ENCODE measurements at regions not wholly inside any gene's neighbourhood (a gene's known extent, or its start where the extent isn't known, plus 50 kb on each side); places are given as distances from the start of the nearest gene placed in this dataset.

GRCh38 chr14:22227084-22227483, 361.9 kb downstream of the DAD1 start:
- no peak for TF ChIP-seq CTCF (conservative IDR thresholded peaks at IDR 0.05; ENCODE audit: low read depth, low read length)
- no peak for DNase-seq (ENCODE audit: low read depth)
- no peak overlapping the region for H3K4me3 ChIP-seq (ENCODE audit: low read depth, low read length)

GRCh38 chr14:22226381-22226780, 362.6 kb downstream of the DAD1 start:
- peak; percentile 47 for TF ChIP-seq CTCF (conservative IDR thresholded peaks at IDR 0.05; ENCODE audit: low read depth, low read length)
- no peak overlapping the region for H3K4me3 ChIP-seq (ENCODE audit: low read depth, low read length)
- peak; percentile 67 for DNase-seq (ENCODE audit: low read depth)

- no peak overlapping the region for H3K4me3 ChIP-seq (ENCODE audit: low read depth, low read length)
- peak; percentile 65 for DNase-seq (ENCODE audit: low read depth)
- no peak for TF ChIP-seq CTCF (conservative IDR thresholded peaks at IDR 0.05; ENCODE audit: low read depth, low read length)
These were observed 363.4 kb downstream of the DAD1 start for GRCh38 chr14:22225516-22226140.

GRCh38 chr14:22221508-22221907, 367.5 kb downstream of the DAD1 start:
- peak; percentile 75 for DNase-seq (ENCODE audit: low read depth)
- no peak overlapping the region for H3K4me3 ChIP-seq (ENCODE audit: low read depth, low read length)
- peak; percentile 58 for TF ChIP-seq CTCF (conservative IDR thresholded peaks at IDR 0.05; ENCODE audit: low read depth, low read length)

- H3K4me3 ChIP-seq (ENCODE audit: low read depth, low read length), result no peak overlapping the region
- peak; percentile 42 for TF ChIP-seq CTCF (conservative IDR thresholded peaks at IDR 0.05; ENCODE audit: low read depth, low read length)
- peak; percentile 68 for DNase-seq (ENCODE audit: low read depth)
These were observed 368.6 kb downstream of the DAD1 start for GRCh38 chr14:22220427-22220826.

GRCh38 chr14:22218728-22219127, 370.3 kb downstream of the DAD1 start:
- DNase-seq (ENCODE audit: low read depth), result no peak
- no peak overlapping the region for H3K4me3 ChIP-seq (ENCODE audit: low read depth, low read length)
- no peak for TF ChIP-seq CTCF (conservative IDR thresholded peaks at IDR 0.05; ENCODE audit: low read depth, low read length)

- TF ChIP-seq CTCF (conservative IDR thresholded peaks at IDR 0.05; ENCODE audit: low read depth, low read length), result no peak
- peak; percentile 74 for DNase-seq (ENCODE audit: low read depth)
- no peak overlapping the region for H3K4me3 ChIP-seq (ENCODE audit: low read depth, low read length)
These were observed 375.9 kb downstream of the DAD1 start for GRCh38 chr14:22213120-22213519.

All from choroid plexus epithelial cell (primary cell).